Mucosa of descending colon (tissue), 3 donors: ENCODE measurements at regions not wholly inside any gene's neighbourhood (a gene's known extent, or its start where the extent isn't known, plus 50 kb on each side); places are given as distances from the start of the nearest gene placed in this dataset.
A peak's percentile ranks its signal among the peaks of the same experiment; 100 is the strongest.
"Not testable (repeated sequence)": the region's sequence is repeated elsewhere in the genome, so short reads cannot be mapped to it uniquely, and the experiment has no call there.

ENCODE experiments used
- ATAC-seq: fragments of 200-7000 bp; cut with Tn5 transposase; one replicate; pipeline ENCODE4 v1.9.1; 2020; ENCODE audit warnings: mild to moderate bottlenecking, moderate library complexity
- DNase-seq, 3 donors: peaks; one replicate each; pipeline ENCODE4 v3.0.0-alpha.2; 2020
- H3K36me3 ChIP-seq: fragments of 200-600 bp; one replicate; pipeline ENCODE4 v1.8.0; 2021; ENCODE audit warnings: low read depth, mild to moderate bottlenecking
- H3K4me1 ChIP-seq: fragments of 200-600 bp; one replicate; pipeline ENCODE4 v1.8.0; 2021; ENCODE audit warnings: low read depth, mild to moderate bottlenecking
- H3K4me3 ChIP-seq: fragments of 200-600 bp; one replicate; pipeline ENCODE4 v1.8.0; 2021; ENCODE audit warnings: mild to moderate bottlenecking
- H3K9me3 ChIP-seq: fragments of 200-600 bp; one replicate; pipeline ENCODE4 v1.8.0; 2021; ENCODE audit warnings: mild to moderate bottlenecking
- intact Hi-C, 2 donors: fragments of 100-400 bp; cut with DNase I in 1 of 2; cut with micrococcal nuclease in 1 of 2; formaldehyde crosslinking; loops; one replicate each; pipeline versions ENCODE4 v1.11.0 to v1.11.1; 2022; cut with DNase I, micrococcal nuclease
- TF ChIP-seq, protein P1 (sequence below): fragments of 200-600 bp; IDR thresholded peaks from one replicate; pipeline ENCODE4 v1.8.0; 2022; ENCODE audit warnings: antibody characterized with exemption, mild to moderate bottlenecking
- donor health status: DM: no; HTN: no; CAD: no; lungs with moderate emphysema.
- donor health status: DM: no; HTN: no; CAD: no.
- donor health status: DM: no; HTN: yes; CAD: no.

DNA sequence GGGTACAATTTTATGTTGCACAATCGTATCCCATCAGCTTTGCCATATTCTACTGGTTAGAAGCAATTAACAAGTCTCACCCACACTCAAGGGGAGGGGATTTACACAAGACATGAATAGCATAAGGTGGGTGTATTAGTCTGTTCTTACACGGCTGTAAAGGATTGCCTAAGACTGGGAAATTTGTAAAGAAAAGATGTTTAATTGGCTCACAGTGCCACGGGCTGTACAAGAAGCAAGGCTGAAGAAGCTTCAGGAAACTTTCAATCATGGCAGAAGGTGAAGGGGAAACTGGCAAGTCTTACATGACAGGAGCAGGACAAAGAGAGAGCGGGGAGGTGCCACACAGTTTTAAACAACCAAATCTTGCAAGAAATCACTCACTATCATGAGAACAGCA is 231.8 kb upstream of the AMIGO2 start:
- intact Hi-C loops, result loop anchor here in 1 of 2 donors (10.0 kb wide), 1 partner anchor 277 kb away; no protein-coding TSS in a partner anchor
- H3K36me3 ChIP-seq, result no peaks in the 10 kb centered on the region

GRCh38 chr12:47311010-47311409 is 231.3 kb upstream of the AMIGO2 start:
- H3K4me3 ChIP-seq, result no peak overlapping the region
- no peaks in the 10 kb centered on the region for H3K4me1 ChIP-seq
- no peaks in the 10 kb centered on the region for H3K9me3 ChIP-seq
- intact Hi-C loops, result loop anchor here in 1 of 2 donors (10.0 kb wide), 1 partner anchor 276 kb away; no protein-coding TSS in a partner anchor
- DNase-seq, result no peak
- no peaks in the 10 kb centered on the region for H3K36me3 ChIP-seq
- TF ChIP-seq, protein P1, sequence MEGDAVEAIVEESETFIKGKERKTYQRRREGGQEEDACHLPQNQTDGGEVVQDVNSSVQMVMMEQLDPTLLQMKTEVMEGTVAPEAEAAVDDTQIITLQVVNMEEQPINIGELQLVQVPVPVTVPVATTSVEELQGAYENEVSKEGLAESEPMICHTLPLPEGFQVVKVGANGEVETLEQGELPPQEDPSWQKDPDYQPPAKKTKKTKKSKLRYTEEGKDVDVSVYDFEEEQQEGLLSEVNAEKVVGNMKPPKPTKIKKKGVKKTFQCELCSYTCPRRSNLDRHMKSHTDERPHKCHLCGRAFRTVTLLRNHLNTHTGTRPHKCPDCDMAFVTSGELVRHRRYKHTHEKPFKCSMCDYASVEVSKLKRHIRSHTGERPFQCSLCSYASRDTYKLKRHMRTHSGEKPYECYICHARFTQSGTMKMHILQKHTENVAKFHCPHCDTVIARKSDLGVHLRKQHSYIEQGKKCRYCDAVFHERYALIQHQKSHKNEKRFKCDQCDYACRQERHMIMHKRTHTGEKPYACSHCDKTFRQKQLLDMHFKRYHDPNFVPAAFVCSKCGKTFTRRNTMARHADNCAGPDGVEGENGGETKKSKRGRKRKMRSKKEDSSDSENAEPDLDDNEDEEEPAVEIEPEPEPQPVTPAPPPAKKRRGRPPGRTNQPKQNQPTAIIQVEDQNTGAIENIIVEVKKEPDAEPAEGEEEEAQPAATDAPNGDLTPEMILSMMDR, result no peak
- no peak for ATAC-seq

More for the DNA sequence above, 231.8 kb upstream of the AMIGO2 start:
- ATAC-seq, result no peak
- DNase-seq, result no peak
- TF ChIP-seq, protein P1, result no peak
- Histone ChIP-seq H3K9me3 (no peaks in the 10 kb centered on the region), H3K4me1 (no peaks in the 10 kb centered on the region), H3K4me3 (no peak overlapping the region)

DNA sequence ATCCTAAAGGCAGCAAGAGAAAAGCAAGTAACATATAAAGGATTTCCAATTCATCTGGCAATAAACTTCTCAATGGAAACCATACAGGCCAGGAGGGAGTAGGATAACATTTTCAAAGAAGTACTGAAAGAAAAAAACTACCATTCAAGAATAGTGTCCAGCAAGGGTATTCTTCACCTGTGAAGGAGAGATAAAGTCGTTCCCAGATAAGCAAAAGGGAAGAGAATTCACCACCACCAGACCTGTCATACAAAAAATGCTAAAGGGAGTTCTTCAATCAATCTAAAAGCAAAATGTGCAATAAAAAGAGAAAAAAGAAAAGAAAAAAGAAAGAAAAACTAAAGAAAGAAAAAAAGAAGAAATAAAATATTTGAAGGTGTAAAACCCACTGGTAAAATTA is 228.9 kb upstream of the AMIGO2 start:
- no peak for ATAC-seq
- Histone ChIP-seq H3K9me3 (no peaks in the 10 kb centered on the region), H3K36me3 (no peaks in the 10 kb centered on the region), H3K4me3 (no peak overlapping the region), H3K4me1 (no peaks in the 10 kb centered on the region)
- intact Hi-C loops, result no loop called here
- TF ChIP-seq, protein P1, result no peak
- DNase-seq, result no peak

DNA sequence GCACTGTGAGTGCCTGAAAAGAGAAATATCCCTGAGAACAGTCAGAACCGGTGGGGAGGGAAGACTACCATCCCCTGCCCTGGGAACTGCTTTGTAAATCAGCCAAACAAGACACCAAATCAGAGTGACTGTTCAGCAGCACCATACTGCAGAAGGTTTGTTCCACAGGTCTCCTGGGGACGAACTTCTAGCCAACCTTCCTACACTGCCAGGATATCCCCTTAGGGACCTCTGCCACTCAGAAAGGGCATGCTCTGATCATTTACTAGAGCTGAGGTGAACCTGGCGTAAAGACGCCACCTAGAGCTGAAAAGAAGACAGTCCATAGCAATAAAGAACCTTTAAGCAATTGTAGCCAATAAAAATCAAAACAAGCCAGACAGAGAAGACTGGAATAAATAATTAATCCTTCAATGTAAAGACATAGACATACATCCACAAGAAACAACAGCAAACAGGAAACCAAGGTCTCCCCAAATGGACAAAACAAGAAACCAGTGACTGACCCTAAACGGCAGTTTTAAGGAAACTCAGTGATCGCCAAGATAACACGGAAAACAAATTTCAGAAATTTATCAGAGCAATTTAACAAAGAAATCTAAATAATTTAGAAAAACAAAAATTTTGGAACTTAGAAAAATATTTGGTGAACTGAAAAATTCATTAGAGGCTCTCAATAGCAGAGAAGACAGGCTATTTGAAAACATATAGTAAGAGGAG is 228.1 kb upstream of the AMIGO2 start:
- TF ChIP-seq, protein P1, result no peak
- DNase-seq, result peak in 1 of 3 donors; percentile 67
- H3K36me3 ChIP-seq, result no peaks in the 10 kb centered on the region
- intact Hi-C loops, result no loop called here
- H3K4me3 ChIP-seq, result no peak overlapping the region
- no peaks in the 10 kb centered on the region for H3K4me1 ChIP-seq
- H3K9me3 ChIP-seq, result no peaks in the 10 kb centered on the region
- peak; percentile 93 for ATAC-seq

GRCh38 chr12:47306773-47307679 is 227.3 kb upstream of the AMIGO2 start:
- peak; percentile 52 for ATAC-seq
- H3K4me3 ChIP-seq, H3K9me3 ChIP-seq, H3K4me1 ChIP-seq, intact Hi-C loops, H3K36me3 ChIP-seq: not testable (repeated sequence)
- DNase-seq, result peak in 2 of 3 donors; percentile 27 to 30

- TF ChIP-seq, protein P1, result no peak
- intact Hi-C loops, result no loop called here
- Histone ChIP-seq H3K4me1 (no peaks in the 10 kb centered on the region), H3K9me3 (no peaks in the 10 kb centered on the region), H3K4me3 (no peak overlapping the region), H3K36me3 (no peaks in the 10 kb centered on the region)
- DNase-seq, result no peak
- ATAC-seq, result no peak
Observed at GRCh38 chr12:47306130-47306529, 226.4 kb upstream of the AMIGO2 start.
